ENCODE measurements at regions not wholly inside any gene's neighbourhood (a gene's known extent, or its start where the extent isn't known, plus 50 kb on each side); places are given as distances from the start of the nearest gene placed in this dataset.

- no peak overlapping the region for H4K5ac ChIP-seq (ENCODE audit: low read depth, low read length)
- H3K36me3 ChIP-seq (ENCODE audit: control insufficient read depth, insufficient read depth, low read length) = no peaks in the 10 kb centered on the region
- H3K79me1 ChIP-seq (ENCODE audit: low read depth in 1 of 2, low read length in 2 of 2) = no peaks in the 10 kb centered on the region
- H3K23ac ChIP-seq (ENCODE audit: low read depth, low read length) = no peak overlapping the region
- no peak overlapping the region for H3K4me2 ChIP-seq (ENCODE audit: low read depth, low read length)
- H3K4me3 ChIP-seq (ENCODE audit: insufficient read depth, low read depth, low read length) = no peak overlapping the region
- no peak overlapping the region for H2AK9ac ChIP-seq (replicated peaks; ENCODE audit: low read depth, low read length, poor library complexity)
- POLR2A ChIA-PET (ENCODE audit: unreplicated experiment) = no interaction called here
- no peak for TF ChIP-seq NFE2L2 (IDR thresholded peaks at IDR 0.05; ENCODE audit: low read depth, low read length)
- TF ChIP-seq CEBPB (IDR thresholded peaks at IDR 0.05; ENCODE audit: low read depth, low read length) = no peak
- no peak for TF ChIP-seq RAD21 (IDR thresholded peaks at IDR 0.05; ENCODE audit: low read length)
- no peak for TF ChIP-seq ELK1 (IDR thresholded peaks at IDR 0.05; ENCODE audit: borderline replicate concordance, low read depth, low read length)
- TF ChIP-seq FOS (IDR thresholded peaks at IDR 0.05; ENCODE audit: low read depth, low read length) = no peak
- no peak for TF ChIP-seq USF2 (IDR thresholded peaks at IDR 0.05; ENCODE audit: low read depth, low read length)
- CTCF ChIA-PET = interaction anchor here (0.6 kb wide), 1 partner anchor 1545 kb away, joined by 3 read pairs; no protein-coding TSS in a partner anchor
- dilution Hi-C loops (cut with HindIII; ENCODE audit: low sequenced_read_pairs, unreplicated experiment) = no loop called here
- BruUV-seq (replicated peaks) = no TSS peak
- H2BK120ac ChIP-seq (ENCODE audit: low read depth, low read length) = no peak overlapping the region
- intact Hi-C loops (cut with micrococcal nuclease) = no loop called here
- H3K4me1 ChIP-seq (ENCODE audit: control insufficient read depth, insufficient read depth, low read length) = no peaks in the 10 kb centered on the region
- H3K9me1 ChIP-seq (ENCODE audit: insufficient read depth, low read length) = no peaks in the 10 kb centered on the region
- H3K9me3 ChIP-seq (ENCODE audit: control insufficient read depth, insufficient read depth, low read length) = peaks cover 8% of the 10 kb centered on the region
- H4K20me1 ChIP-seq (ENCODE audit: insufficient read depth, low read length) = no peaks in the 10 kb centered on the region
- no peaks in the 10 kb centered on the region for H3K27me3 ChIP-seq (ENCODE audit: control insufficient read depth, insufficient read depth, low read length)
- no peak overlapping the region for H4K8ac ChIP-seq (ENCODE audit: low read depth in 2 of 2, low read length in 2 of 2)
- H3K4ac ChIP-seq (ENCODE audit: low read depth, low read length) = no peak overlapping the region
- H2BK5ac ChIP-seq (ENCODE audit: low read depth, low read length, poor library complexity, severe bottlenecking) = no peak overlapping the region
- H3K9ac ChIP-seq (ENCODE audit: low read depth, low read length) = no peak overlapping the region
- H2AK5ac ChIP-seq (ENCODE audit: low read depth, low read length) = no peak overlapping the region
- in situ Hi-C loops (cut with MboI; ENCODE audit: low sequenced_read_pairs) = no loop called here
- no peak overlapping the region for H3K14ac ChIP-seq (replicated peaks; ENCODE audit: low read depth, low read length)
- DNase-seq = no peak
- H3K27ac ChIP-seq (ENCODE audit: insufficient read depth, low read length) = no peak overlapping the region
- no peak for ATAC-seq (ENCODE audit: low read depth)
- no peak overlapping the region for H2BK20ac ChIP-seq (ENCODE audit: low read depth, low read length)
- H4K91ac ChIP-seq (ENCODE audit: insufficient read depth, low read depth, low read length) = no peak overlapping the region
- WGBS, 2 experiments (ENCODE audit: extremely low coverage in 2 of 2, insufficient read length in 1 of 2) = 50% methylated on average over 2 of the region's 6 CpGs; no CpG with 5 or more reads in 1 of the 2 experiments
- H3K18ac ChIP-seq (ENCODE audit: low read depth, low read length) = no peak overlapping the region
- no peak overlapping the region for H3K56ac ChIP-seq (ENCODE audit: extremely low read depth, insufficient read depth, low read length)
- no peak overlapping the region for H2BK15ac ChIP-seq (ENCODE audit: low read depth, low read length)
- no peak overlapping the region for H2AFZ ChIP-seq (replicated peaks; ENCODE audit: low read length, poor library complexity)
These were observed 50.4 kb upstream of the RNF32 start for GRCh38 chr7:156590212-156590611.
